ENCODE measurements at regions not wholly inside any gene's neighbourhood (a gene's known extent, or its start where the extent isn't known, plus 50 kb on each side); places are given as distances from the start of the nearest gene placed in this dataset.

DNA sequence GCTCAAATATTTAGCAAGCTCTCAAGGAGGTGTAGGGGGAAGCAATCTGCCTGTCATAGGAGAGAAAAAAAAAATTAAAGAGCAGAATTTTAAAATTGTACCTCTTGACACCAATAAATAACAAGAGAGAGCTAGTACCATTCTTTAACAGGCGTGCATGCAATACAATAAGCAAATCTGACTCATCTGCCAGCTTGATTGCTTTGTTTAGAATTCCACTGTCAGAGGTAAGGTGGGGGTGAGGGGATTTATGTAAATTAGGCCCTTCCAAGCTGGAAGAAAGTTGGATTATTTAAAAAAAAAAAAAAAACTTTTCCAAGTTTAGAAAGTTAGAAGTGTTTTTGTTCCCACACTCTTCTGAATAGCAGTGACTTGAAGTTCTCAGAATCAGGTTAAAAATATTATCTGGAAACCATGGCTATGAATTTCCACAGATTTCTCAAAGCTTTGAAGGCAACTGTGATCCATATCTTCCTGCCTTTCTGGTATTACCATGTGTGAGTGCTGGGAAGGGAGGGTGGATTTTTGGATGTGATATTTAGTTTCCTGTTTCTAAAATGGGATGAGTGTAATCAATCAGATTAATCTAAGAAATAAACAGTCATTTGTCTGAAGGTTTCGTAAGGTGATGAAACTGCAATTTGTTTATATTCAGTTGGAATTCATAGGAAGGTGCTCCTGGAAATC, 477.5 kb downstream of the TLE4 start:
- ChIA-PET CTCF (no interaction called here), POLR2A (no interaction called here)
- H4K20me1 ChIP-seq (replicated peaks; ENCODE audit: control insufficient read depth, extremely low read depth, insufficient read depth, low read length) = no peaks in the 10 kb centered on the region
- FAIRE-seq (no peak), DNase-seq (ENCODE audit: low read depth, low spot score) (no peak)
- H3K4me3 ChIP-seq (replicated peaks in 1 of 3; ENCODE audit: insufficient read depth in 1 of 3, low read depth in 1 of 3, low read length in 3 of 3) = no peak overlapping the region
- no peak overlapping the region for H3K4me2 ChIP-seq (ENCODE audit: insufficient read depth, low read length)
- H3K27ac ChIP-seq (ENCODE audit: insufficient read depth, low read depth, low read length) = no peak overlapping the region
- intact Hi-C loops (cut with micrococcal nuclease) = no loop called here
- H3K79me2 ChIP-seq (ENCODE audit: control insufficient read depth, insufficient read depth, low read length) = no peaks in the 10 kb centered on the region
- BruUV-seq (replicated peaks) = no TSS peak
- H2AFZ ChIP-seq (ENCODE audit: low read depth, low read length) = no peak overlapping the region
- TF ChIP-seq POLR2AphosphoS5 (IDR thresholded peaks at IDR 0.05; ENCODE audit: insufficient read depth, low read depth, low read length) (no peak), GATA2 (IDR thresholded peaks at IDR 0.05; ENCODE audit: insufficient read depth, insufficient read length, low read depth, low read length) (no peak), JUN (IDR thresholded peaks at IDR 0.05; ENCODE audit: borderline replicate concordance, insufficient read depth, insufficient read length, low read depth) (no peak), MYC (IDR thresholded peaks at IDR 0.05; ENCODE audit: low read depth, low read length) (no peak), EZH2 (IDR thresholded peaks at IDR 0.05; ENCODE audit: borderline replicate concordance, low read depth, low read length, severe bottlenecking) (no peak), FOS (IDR thresholded peaks at IDR 0.05; ENCODE audit: borderline replicate concordance, insufficient read depth, low read length) (no peak), POLR2A (IDR thresholded peaks at IDR 0.05; ENCODE audit: low read depth, low read length) (no peak)
- TF ChIP-seq, protein P1, sequence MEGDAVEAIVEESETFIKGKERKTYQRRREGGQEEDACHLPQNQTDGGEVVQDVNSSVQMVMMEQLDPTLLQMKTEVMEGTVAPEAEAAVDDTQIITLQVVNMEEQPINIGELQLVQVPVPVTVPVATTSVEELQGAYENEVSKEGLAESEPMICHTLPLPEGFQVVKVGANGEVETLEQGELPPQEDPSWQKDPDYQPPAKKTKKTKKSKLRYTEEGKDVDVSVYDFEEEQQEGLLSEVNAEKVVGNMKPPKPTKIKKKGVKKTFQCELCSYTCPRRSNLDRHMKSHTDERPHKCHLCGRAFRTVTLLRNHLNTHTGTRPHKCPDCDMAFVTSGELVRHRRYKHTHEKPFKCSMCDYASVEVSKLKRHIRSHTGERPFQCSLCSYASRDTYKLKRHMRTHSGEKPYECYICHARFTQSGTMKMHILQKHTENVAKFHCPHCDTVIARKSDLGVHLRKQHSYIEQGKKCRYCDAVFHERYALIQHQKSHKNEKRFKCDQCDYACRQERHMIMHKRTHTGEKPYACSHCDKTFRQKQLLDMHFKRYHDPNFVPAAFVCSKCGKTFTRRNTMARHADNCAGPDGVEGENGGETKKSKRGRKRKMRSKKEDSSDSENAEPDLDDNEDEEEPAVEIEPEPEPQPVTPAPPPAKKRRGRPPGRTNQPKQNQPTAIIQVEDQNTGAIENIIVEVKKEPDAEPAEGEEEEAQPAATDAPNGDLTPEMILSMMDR (IDR thresholded peaks at IDR 0.05; ENCODE audit: extremely low read depth in 1 of 2, insufficient read depth in 1 of 2, low read depth in 1 of 2, low read length in 2 of 2) = no peak
- TF ChIP-seq, protein P2, sequence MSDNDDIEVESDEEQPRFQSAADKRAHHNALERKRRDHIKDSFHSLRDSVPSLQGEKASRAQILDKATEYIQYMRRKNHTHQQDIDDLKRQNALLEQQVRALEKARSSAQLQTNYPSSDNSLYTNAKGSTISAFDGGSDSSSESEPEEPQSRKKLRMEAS (IDR thresholded peaks at IDR 0.05; ENCODE audit: insufficient read depth, insufficient read length) = no peak
- no peaks in the 10 kb centered on the region for H3K27me3 ChIP-seq (ENCODE audit: control insufficient read depth in 2 of 2, insufficient read depth in 2 of 2, low read length in 2 of 2)
- no peak overlapping the region for H3K9ac ChIP-seq (replicated peaks; ENCODE audit: extremely low read depth, insufficient read depth, low read length)
- no peaks in the 10 kb centered on the region for H3K4me1 ChIP-seq (ENCODE audit: control insufficient read depth, extremely low read depth, insufficient read depth, low read length)
- H3K36me3 ChIP-seq (ENCODE audit: control insufficient read depth in 2 of 2, extremely low read depth in 1 of 2, insufficient read depth in 2 of 2, low read length in 2 of 2) = no peaks in the 10 kb centered on the region
- dilution Hi-C loops (cut with MboI; ENCODE audit: extremely low pct_ligation_motif_present, low sequenced_read_pairs) = no loop called here
- H3K9me1 ChIP-seq (replicated peaks; ENCODE audit: control insufficient read depth, extremely low read depth, insufficient read depth, low read length) = no peaks in the 10 kb centered on the region
- no peaks in the 10 kb centered on the region for H3K9me3 ChIP-seq (replicated peaks; ENCODE audit: control insufficient read depth, insufficient read depth, low read length)
